Activated CD8-positive, alpha-beta memory T cell treated with anti-CD3 and anti-CD28 coated beads for 36 hours (primary cell): ENCODE measurements at regions not wholly inside any gene's neighbourhood (a gene's known extent, or its start where the extent isn't known, plus 50 kb on each side); places are given as distances from the start of the nearest gene placed in this dataset.

ENCODE experiments used
- CTCF ChIA-PET: fragments of 350-600 bp; sonication (Branson Sonifier 250); formaldehyde crosslinking; loops from one replicate; lab custom pipeline; 2021; ENCODE audit warnings: antibody characterized with exemption; lab: Charles Lee
- POLR2A ChIA-PET: fragments of 350-600 bp; sonication (Branson Sonifier 250); formaldehyde crosslinking; loops from one replicate; lab custom pipeline; 2021; ENCODE audit warnings: antibody characterized with exemption; lab: Charles Lee

- ChIA-PET POLR2A (no interaction called here), CTCF (no interaction called here)
These were observed 382.7 kb upstream of the MEF2C start for GRCh38 chr5:89265511-89266179.

DNA sequence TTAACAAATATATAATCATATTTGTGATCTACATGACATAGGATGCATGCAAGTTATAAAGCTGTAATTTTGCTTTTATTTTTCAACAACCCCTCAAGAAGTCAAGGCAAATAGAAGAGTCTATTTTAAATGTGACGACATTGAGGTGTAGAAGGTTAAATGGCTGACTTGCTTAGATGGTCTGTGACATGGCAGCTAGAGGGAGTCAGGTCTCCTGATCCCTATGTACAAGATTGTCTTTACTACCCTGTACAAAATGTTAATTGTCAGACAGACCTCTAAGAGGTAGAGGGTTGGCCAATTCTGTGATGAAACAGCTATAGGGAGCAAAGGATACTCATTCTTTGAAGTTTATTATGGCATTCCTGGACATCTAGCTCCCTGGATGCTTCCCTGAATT, 380.9 kb upstream of the MEF2C start:
- ChIA-PET CTCF (no interaction called here), POLR2A (no interaction called here)

- ChIA-PET POLR2A (no interaction called here), CTCF (no interaction called here)
These were observed 379.0 kb upstream of the MEF2C start for GRCh38 chr5:89262030-89262429.

- POLR2A ChIA-PET = no interaction called here
- CTCF ChIA-PET = no interaction called here
These were observed 377.3 kb upstream of the MEF2C start for GRCh38 chr5:89260254-89260653.

- ChIA-PET CTCF (no interaction called here), POLR2A (no interaction called here)
These were observed 373.0 kb upstream of the MEF2C start for GRCh38 chr5:89255845-89256463.

DNA sequence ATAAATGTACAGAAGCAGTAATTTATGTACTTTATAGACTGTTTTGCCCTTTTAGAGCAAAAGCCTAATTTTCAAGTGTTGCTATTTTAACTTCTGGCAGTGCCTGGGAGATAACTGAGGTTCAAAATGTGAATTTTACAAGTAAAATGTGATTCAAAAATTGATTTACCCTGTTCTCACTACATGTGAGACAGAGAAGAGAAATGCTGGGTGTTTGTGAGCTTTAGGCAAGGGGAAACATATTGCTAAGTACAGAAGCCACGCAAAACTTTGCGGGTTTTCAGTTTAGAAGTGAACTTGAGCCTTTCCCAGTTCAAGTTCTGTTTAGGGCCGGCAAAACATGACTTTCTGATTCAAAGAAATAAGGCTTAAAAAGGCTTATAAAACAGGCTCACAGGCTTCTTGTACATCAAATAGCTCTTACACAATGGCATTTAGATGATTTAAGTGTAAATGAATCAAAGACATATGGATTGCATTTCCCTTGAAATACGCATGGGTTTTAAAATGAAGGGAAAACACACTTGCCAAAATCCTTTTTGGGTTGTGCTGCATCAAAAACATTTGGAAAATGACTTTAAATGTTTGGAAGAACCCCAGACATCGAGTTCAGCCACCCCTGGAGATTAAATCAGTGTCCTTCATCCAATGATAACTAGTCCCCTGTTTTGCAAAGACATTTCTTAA, 370.8 kb upstream of the MEF2C start:
- CTCF ChIA-PET = no interaction called here
- POLR2A ChIA-PET = no interaction called here

GRCh38 chr5:89246864-89247263, 363.9 kb upstream of the MEF2C start:
- POLR2A ChIA-PET = no interaction called here
- CTCF ChIA-PET = no interaction called here

DNA sequence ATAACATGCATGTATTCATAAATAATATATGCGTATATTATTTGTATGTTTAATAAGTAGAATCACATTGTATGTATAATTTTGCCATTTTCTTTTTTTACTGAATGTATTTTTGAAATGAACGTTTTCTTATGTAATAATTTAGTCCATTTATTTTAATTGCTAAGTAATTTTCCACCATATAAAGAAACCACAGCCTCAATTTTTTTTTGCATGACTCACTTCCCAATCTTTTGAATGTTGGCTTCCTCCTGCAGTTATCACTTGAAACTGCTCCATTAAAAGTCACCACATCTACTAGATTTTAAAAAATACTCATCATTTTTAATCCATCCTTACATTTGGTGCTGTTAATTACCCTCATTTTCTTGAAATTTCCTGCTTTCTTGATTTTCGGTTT, 363.3 kb upstream of the MEF2C start:
- CTCF ChIA-PET = no interaction called here
- POLR2A ChIA-PET = no interaction called here

- ChIA-PET POLR2A (no interaction called here), CTCF (no interaction called here)
These were observed 360.6 kb upstream of the MEF2C start for GRCh38 chr5:89243611-89244010.

GRCh38 chr5:89241186-89241585, 358.2 kb upstream of the MEF2C start:
- ChIA-PET POLR2A (no interaction called here), CTCF (no interaction called here)

- POLR2A ChIA-PET = no interaction called here
- CTCF ChIA-PET = no interaction called here
These were observed 353.9 kb upstream of the MEF2C start for GRCh38 chr5:89236900-89237299.

DNA sequence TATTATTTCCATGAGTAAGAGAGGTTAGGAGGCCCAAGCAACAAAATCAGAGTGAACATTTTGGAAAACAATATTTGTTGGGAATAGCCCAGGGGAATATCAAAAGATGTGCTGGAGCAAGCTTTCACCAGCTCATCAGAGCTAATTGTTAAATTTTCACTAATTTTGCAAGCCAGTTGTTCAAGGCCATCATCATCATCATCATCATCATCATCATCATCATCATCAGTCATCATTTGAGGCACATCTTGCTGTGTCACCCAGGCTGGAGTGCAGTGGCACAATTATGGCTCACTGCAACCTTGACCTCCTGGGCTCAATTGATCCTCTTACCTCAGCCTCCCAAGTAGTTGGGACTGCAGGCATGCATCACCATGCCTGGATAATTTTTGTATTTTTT, 350.5 kb upstream of the MEF2C start:
- CTCF ChIA-PET = no interaction called here
- POLR2A ChIA-PET = no interaction called here

DNA sequence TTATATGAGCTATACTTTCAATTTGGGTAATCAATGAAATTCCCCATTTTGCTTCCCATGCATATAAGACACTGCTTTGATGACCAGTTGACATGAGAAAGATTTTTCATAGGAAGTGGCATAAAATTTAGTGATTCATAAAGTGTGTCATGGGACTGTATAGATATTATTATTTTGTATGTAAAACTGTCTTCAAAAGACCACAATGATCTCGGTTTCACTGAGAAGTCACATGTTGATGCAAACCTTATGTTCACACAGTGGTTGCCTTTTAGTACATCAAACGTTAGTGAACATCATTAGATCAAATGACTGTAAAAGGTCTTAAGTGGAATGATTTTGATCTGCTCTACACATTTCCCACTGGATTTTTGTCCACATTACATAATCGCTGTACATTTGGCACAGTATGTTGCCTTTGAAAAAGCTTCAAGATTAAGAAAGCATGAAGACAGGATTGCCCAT, 349.2 kb upstream of the MEF2C start:
- ChIA-PET POLR2A (no interaction called here), CTCF (no interaction called here)

- CTCF ChIA-PET = no interaction called here
- POLR2A ChIA-PET = no interaction called here
These were observed 347.2 kb upstream of the MEF2C start for GRCh38 chr5:89230178-89230577.

DNA sequence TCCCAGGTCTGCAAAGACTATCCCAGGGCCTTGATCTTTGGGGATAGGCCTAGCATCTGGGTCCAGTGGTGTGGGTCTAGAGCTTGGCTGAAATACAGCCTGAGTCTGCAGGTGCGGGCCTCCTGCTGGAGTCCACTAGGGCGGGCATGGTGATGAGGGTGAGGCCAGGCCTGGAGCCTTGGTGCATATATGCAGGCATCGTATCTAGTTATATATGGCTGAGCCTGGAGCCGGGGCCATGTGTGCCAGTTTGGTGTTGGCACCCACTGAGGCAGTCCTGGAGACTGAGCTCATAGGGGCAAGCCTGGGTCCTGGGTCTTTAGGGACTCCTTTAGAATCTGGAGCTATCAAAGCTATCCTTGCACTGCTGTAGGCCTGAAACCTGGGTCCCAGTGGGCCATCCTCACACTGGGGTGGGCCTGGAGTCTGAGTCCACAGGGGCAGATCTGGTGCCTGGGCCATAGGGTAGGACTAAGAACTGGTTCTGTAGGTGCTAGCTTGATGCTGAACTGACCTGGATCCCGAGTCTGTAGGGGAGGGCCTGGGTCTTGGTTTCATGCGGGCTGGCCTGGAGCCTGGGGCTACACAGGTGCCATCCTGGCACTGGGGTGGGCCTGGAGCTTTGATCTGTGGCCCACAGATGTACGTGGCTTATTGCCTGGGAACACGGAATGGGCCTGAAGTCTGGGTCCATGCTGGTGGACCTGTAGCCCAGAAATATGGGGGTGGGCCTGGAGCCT, 346.5 kb upstream of the MEF2C start:
- ChIA-PET POLR2A (no interaction called here), CTCF (no interaction called here)

DNA sequence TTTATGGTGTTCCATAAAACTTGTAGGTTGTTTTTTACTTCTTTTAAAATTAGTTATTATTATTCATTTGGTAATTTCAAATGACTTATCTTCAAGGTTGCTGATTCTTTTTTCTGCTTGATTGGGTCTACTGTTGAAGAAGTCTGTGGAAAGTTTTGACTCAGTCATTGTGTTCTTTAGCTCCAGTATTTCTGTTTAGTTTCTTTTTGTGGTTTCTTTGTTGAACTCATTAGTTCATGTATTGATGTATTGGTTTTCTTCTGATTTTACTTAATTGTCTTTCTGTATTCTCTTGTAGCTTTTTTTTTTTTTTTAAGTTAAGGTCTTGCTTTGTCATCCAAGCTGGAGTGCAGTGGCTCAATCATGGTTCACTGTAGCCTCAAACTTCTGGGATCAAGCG, 345.4 kb upstream of the MEF2C start:
- CTCF ChIA-PET = no interaction called here

GRCh38 chr5:89218364-89218763, 335.4 kb upstream of the MEF2C start:
- CTCF ChIA-PET = no interaction called here
- POLR2A ChIA-PET = no interaction called here

More for the DNA sequence above, 345.4 kb upstream of the MEF2C start:
- POLR2A ChIA-PET = interaction anchor here (0.6 kb wide), 1 partner anchor 1961 kb away, joined by 3 read pairs; no protein-coding TSS in a partner anchor

GRCh38 chr5:89216606-89217005, 333.6 kb upstream of the MEF2C start:
- CTCF ChIA-PET = no interaction called here
- POLR2A ChIA-PET = no interaction called here

- ChIA-PET CTCF (no interaction called here), POLR2A (no interaction called here)
These were observed 330.6 kb upstream of the MEF2C start for GRCh38 chr5:89213573-89213972.

- CTCF ChIA-PET = no interaction called here
- POLR2A ChIA-PET = no interaction called here
These were observed 328.9 kb upstream of the MEF2C start for GRCh38 chr5:89211836-89212235.
